ENCODE measurements at regions not wholly inside any gene's neighbourhood (a gene's known extent, or its start where the extent isn't known, plus 50 kb on each side); places are given as distances from the start of the nearest gene placed in this dataset. TPM values are rescaled to one million over a fixed set of nuclear protein-coding genes. Genes with fewer than 3 reads are reported as not detected.
"Not testable (repeated sequence)": the region's sequence is repeated elsewhere in the genome, so short reads cannot be mapped to it uniquely, and the experiment has no call there.

GRCh38 chrX:123129805-123130204, 54.3 kb upstream of the GRIA3 start:
- not testable (repeated sequence) for H3K27ac ChIP-seq (ENCODE audit: low read depth); H3K4me3 ChIP-seq (ENCODE audit: low read depth, low read length); H3K36me3 ChIP-seq (ENCODE audit: insufficient read depth); H3K4me1 ChIP-seq (ENCODE audit: insufficient read depth); DNase-seq (ENCODE audit: extremely low spot score)
- 80% methylated on average over 3 of the region's 3 CpGs for WGBS

Small RNAs in the stretch of these regions (small RNA-seq; reads per million reads assigned to genes)
- gene MIR3672: not detected
- not detected for gene RF00012
